SK-N-SH treated with all-trans-retinoic acid at 6 μM for 48 hours (cell line): ENCODE measurements at regions not wholly inside any gene's neighbourhood (a gene's known extent, or its start where the extent isn't known, plus 50 kb on each side); places are given as distances from the start of the nearest gene placed in this dataset.

Experiments used
- ATAC-seq: fragments of 200-7000 bp; cut with Tn5 transposase; 3 replicates; pipeline ENCODE4 v1.9.1; 2020; ENCODE audit warnings: mild to moderate bottlenecking, moderate library complexity
- ARNTL ChIP-seq: fragments of 450-650 bp; formaldehyde crosslinking; IDR thresholded peaks from 2 replicates; pipeline ENCODE4 v1.5.0; 2020; ENCODE audit warnings: low read depth, mild to moderate bottlenecking, moderate library complexity, borderline replicate concordance
- BACH2 ChIP-seq: fragments of 250-450 bp; sonication (Bioruptor Pico); IDR thresholded peaks from 2 replicates; pipeline ENCODE4 v1.9.0; 2021; ENCODE audit warnings: mild to moderate bottlenecking, borderline replicate concordance
- CSRNP3 ChIP-seq: fragments of 250-450 bp; sonication (Bioruptor Pico); IDR thresholded peaks from 2 replicates; pipeline ENCODE4 v1.5.1; 2021; ENCODE audit warnings: mild to moderate bottlenecking, moderate library complexity
- ESRRG ChIP-seq: fragments of 250-450 bp; sonication (Bioruptor Pico); IDR thresholded peaks from 2 replicates; pipeline ENCODE4 v1.6.1; 2021; ENCODE audit warnings: mild to moderate bottlenecking
- GLIS3 ChIP-seq: fragments of 250-450 bp; sonication (Bioruptor Pico); IDR thresholded peaks from 2 replicates; pipeline ENCODE4 v1.5.0; 2020; ENCODE audit warnings: mild to moderate bottlenecking, moderate library complexity
- ISL1 ChIP-seq: fragments of 250-450 bp; sonication (Bioruptor Pico); IDR thresholded peaks from 2 replicates; pipeline ENCODE4 v2.1.2; 2022; ENCODE audit warnings: mild to moderate bottlenecking, moderate library complexity
- OSR1 ChIP-seq: fragments of 250-450 bp; sonication (Bioruptor Pico); IDR thresholded peaks from 2 replicates; pipeline ENCODE4 v1.8.0; 2022; ENCODE audit warnings: moderate library complexity, mild to moderate bottlenecking, inconsistent platforms
- POU6F1 ChIP-seq: fragments of 250-450 bp; sonication (Bioruptor Pico); IDR thresholded peaks from 2 replicates; pipeline ENCODE4 v1.8.0; 2021; ENCODE audit warnings: low read depth, mild to moderate bottlenecking, moderate library complexity, borderline replicate concordance
- PPARA ChIP-seq: fragments of 250-450 bp; sonication (Bioruptor Pico); IDR thresholded peaks from 2 replicates; pipeline ENCODE4 v1.5.0; 2020; ENCODE audit warnings: mild to moderate bottlenecking, borderline replicate concordance
- RARB ChIP-seq: fragments of 250-450 bp; sonication (Bioruptor Pico); IDR thresholded peaks from 2 replicates; pipeline ENCODE4 v1.8.0; 2021; ENCODE audit warnings: mild to moderate bottlenecking, moderate library complexity
- SNAI2 ChIP-seq: fragments of 250-450 bp; sonication (Bioruptor Pico); IDR thresholded peaks from 2 replicates; pipeline ENCODE4 v1.5.0; 2020; ENCODE audit warnings: mild to moderate bottlenecking, moderate library complexity
- TCF4 ChIP-seq: fragments of 250-450 bp; sonication (Bioruptor Pico); IDR thresholded peaks from 2 replicates; pipeline ENCODE4 v1.8.0; 2021; ENCODE audit warnings: mild to moderate bottlenecking, moderate library complexity, borderline replicate concordance
- TOX ChIP-seq: fragments of 250-450 bp; sonication (Bioruptor Pico); IDR thresholded peaks from 2 replicates; pipeline ENCODE4 v1.8.0; 2021; ENCODE audit warnings: mild to moderate bottlenecking, moderate library complexity, borderline replicate concordance
- ZC3H10 ChIP-seq: fragments of 250-450 bp; sonication (Bioruptor Pico); IDR thresholded peaks from 2 replicates; pipeline ENCODE4 v1.5.1; 2021; ENCODE audit warnings: mild to moderate bottlenecking, moderate library complexity
- ZFP3 ChIP-seq: fragments of 250-450 bp; sonication (Bioruptor Pico); IDR thresholded peaks from 2 replicates; pipeline ENCODE4 v1.5.0; 2020; ENCODE audit warnings: mild to moderate bottlenecking, moderate library complexity
- ZFP30 ChIP-seq: fragments of 450-650 bp; formaldehyde crosslinking; IDR thresholded peaks from 2 replicates; pipeline ENCODE4 v1.5.0; 2022; ENCODE audit warnings: mild to moderate bottlenecking, moderate library complexity
- ZNF565 ChIP-seq: fragments of 450-650 bp; formaldehyde crosslinking; conservative IDR thresholded peaks from 2 replicates; pipeline ENCODE4 v1.5.0; 2020; ENCODE audit warnings: low read depth, mild to moderate bottlenecking, moderate library complexity
- ZNF70 ChIP-seq: fragments of 450-650 bp; formaldehyde crosslinking; IDR thresholded peaks from 2 replicates; pipeline ENCODE4 v1.5.0; 2020; ENCODE audit warnings: mild to moderate bottlenecking, moderate library complexity
- ZNF8 ChIP-seq: fragments of 450-650 bp; formaldehyde crosslinking; IDR thresholded peaks from 2 replicates; pipeline ENCODE4 v1.5.0; 2020; ENCODE audit warnings: mild to moderate bottlenecking, moderate library complexity
- TF ChIP-seq, protein P1 (sequence below): fragments of 250-450 bp; sonication (Bioruptor Pico); IDR thresholded peaks from 2 replicates; pipeline ENCODE4 v1.5.0; 2020; ENCODE audit warnings: mild to moderate bottlenecking, moderate library complexity
- TF ChIP-seq, protein P2 (sequence below): fragments of 250-450 bp; sonication (Bioruptor Pico); IDR thresholded peaks from 2 replicates; pipeline ENCODE4 v1.8.0; 2020; ENCODE audit warnings: mild to moderate bottlenecking, moderate library complexity, borderline replicate concordance
- TF ChIP-seq, protein P3 (sequence below): fragments of 250-450 bp; sonication (Bioruptor Pico); IDR thresholded peaks from 2 replicates; pipeline ENCODE4 v1.5.1; 2020; ENCODE audit warnings: low read depth, mild to moderate bottlenecking, moderate library complexity

DNA sequence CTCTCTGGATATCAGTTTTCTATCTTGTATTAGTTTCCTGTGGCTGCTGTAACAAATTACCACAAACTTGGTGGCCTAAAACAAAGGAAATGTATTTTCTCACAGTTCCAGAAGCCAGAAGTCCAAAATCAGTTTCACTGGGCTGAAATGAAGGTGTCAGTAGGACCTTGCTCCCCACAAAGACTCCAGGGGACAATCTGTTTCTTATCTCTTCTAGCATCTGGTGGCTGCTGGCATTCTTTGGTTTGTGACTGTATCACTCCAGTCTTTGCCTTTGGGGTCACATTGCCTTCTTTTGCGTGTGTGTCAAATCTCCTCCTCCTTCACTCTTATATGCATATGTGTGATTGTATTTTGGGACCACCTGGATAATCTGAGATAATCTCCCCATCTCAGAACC, 153.0 kb upstream of the PRPS1L1 start (continued):
- TF ChIP-seq SNAI2 (CRISPR knock-in tag) (no peak), PPARA (CRISPR knock-in tag) (no peak)

DNA sequence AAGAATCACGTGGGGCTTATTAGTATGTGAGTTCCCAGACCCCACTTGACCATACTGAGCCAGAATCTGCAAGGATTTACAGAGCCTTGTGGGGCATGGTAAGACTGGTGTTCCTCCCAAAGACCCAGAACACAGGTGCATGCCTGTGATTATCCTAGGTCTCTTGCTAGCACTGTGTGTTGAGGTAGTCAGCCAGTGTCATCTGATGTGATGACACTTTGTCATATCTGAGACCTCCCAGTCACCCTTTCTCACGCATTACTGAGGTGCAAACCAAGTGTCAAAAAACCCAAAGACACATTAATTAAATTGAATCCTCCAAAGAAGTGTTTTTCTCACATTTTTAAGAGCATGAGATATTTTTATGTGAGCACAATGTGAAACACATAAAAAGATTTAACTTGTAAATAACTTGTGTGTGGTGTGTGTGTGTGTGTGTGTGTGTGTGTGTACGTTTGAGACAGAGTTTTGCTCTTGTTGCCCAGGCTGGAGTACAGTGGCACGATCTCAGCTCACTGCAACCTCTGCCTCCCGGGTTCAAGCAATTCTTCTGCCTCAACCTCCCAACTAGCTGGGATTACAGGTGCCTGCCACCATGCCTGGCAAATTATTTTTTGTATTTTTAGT, 162.0 kb upstream of the PRPS1L1 start:
- ATAC-seq = no peak
- TF ChIP-seq PPARA (CRISPR knock-in tag) (no peak), ISL1 (CRISPR knock-in tag) (no peak), ZFP30 (CRISPR knock-in tag) (no peak), GLIS3 (CRISPR knock-in tag) (no peak), ZNF565 (CRISPR knock-in tag) (no peak), SNAI2 (CRISPR knock-in tag) (no peak), ZNF70 (CRISPR knock-in tag) (no peak), ESRRG (CRISPR knock-in tag) (no peak), TOX (CRISPR knock-in tag) (no peak), POU6F1 (CRISPR knock-in tag) (no peak), ZC3H10 (no peak), CSRNP3 (no peak), TCF4 (CRISPR knock-in tag) (no peak), ARNTL (CRISPR knock-in tag) (no peak), OSR1 (CRISPR knock-in tag) (no peak), BACH2 (no peak)
- TF ChIP-seq, protein P1, sequence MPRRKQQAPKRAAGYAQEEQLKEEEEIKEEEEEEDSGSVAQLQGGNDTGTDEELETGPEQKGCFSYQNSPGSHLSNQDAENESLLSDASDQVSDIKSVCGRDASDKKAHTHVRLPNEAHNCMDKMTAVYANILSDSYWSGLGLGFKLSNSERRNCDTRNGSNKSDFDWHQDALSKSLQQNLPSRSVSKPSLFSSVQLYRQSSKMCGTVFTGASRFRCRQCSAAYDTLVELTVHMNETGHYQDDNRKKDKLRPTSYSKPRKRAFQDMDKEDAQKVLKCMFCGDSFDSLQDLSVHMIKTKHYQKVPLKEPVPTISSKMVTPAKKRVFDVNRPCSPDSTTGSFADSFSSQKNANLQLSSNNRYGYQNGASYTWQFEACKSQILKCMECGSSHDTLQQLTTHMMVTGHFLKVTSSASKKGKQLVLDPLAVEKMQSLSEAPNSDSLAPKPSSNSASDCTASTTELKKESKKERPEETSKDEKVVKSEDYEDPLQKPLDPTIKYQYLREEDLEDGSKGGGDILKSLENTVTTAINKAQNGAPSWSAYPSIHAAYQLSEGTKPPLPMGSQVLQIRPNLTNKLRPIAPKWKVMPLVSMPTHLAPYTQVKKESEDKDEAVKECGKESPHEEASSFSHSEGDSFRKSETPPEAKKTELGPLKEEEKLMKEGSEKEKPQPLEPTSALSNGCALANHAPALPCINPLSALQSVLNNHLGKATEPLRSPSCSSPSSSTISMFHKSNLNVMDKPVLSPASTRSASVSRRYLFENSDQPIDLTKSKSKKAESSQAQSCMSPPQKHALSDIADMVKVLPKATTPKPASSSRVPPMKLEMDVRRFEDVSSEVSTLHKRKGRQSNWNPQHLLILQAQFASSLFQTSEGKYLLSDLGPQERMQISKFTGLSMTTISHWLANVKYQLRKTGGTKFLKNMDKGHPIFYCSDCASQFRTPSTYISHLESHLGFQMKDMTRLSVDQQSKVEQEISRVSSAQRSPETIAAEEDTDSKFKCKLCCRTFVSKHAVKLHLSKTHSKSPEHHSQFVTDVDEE = no peak
- TF ChIP-seq, protein P2, sequence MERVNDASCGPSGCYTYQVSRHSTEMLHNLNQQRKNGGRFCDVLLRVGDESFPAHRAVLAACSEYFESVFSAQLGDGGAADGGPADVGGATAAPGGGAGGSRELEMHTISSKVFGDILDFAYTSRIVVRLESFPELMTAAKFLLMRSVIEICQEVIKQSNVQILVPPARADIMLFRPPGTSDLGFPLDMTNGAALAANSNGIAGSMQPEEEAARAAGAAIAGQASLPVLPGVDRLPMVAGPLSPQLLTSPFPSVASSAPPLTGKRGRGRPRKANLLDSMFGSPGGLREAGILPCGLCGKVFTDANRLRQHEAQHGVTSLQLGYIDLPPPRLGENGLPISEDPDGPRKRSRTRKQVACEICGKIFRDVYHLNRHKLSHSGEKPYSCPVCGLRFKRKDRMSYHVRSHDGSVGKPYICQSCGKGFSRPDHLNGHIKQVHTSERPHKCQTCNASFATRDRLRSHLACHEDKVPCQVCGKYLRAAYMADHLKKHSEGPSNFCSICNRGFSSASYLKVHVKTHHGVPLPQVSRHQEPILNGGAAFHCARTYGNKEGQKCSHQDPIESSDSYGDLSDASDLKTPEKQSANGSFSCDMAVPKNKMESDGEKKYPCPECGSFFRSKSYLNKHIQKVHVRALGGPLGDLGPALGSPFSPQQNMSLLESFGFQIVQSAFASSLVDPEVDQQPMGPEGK (CRISPR knock-in tag) = no peak
- TF ChIP-seq, all 23 proteins: peak for 0

GRCh38 chr7:18191341-18191740, 163.7 kb upstream of the PRPS1L1 start:
- ATAC-seq = no peak
- TF ChIP-seq ZFP3 (CRISPR knock-in tag) = no peak
- no peak for TF ChIP-seq PPARA (CRISPR knock-in tag)
- no peak for TF ChIP-seq SNAI2 (CRISPR knock-in tag)
- no peak for TF ChIP-seq CSRNP3
- no peak for TF ChIP-seq ZNF70 (CRISPR knock-in tag)
- TF ChIP-seq, protein P3, sequence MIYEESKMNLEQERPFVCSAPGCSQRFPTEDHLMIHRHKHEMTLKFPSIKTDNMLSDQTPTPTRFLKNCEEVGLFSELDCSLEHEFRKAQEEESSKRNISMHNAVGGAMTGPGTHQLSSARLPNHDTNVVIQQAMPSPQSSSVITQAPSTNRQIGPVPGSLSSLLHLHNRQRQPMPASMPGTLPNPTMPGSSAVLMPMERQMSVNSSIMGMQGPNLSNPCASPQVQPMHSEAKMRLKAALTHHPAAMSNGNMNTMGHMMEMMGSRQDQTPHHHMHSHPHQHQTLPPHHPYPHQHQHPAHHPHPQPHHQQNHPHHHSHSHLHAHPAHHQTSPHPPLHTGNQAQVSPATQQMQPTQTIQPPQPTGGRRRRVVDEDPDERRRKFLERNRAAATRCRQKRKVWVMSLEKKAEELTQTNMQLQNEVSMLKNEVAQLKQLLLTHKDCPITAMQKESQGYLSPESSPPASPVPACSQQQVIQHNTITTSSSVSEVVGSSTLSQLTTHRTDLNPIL (CRISPR knock-in tag) = no peak
- TF ChIP-seq POU6F1 (CRISPR knock-in tag) = no peak
- TF ChIP-seq RARB (CRISPR knock-in tag) = no peak
- no peak for TF ChIP-seq TCF4 (CRISPR knock-in tag)
- TF ChIP-seq ZC3H10 = no peak
- no peak for TF ChIP-seq ZNF8 (CRISPR knock-in tag)
- TF ChIP-seq, protein P1 = no peak
- TF ChIP-seq ARNTL (CRISPR knock-in tag) = no peak
